ENCODE measurements at regions not wholly inside any gene's neighbourhood (a gene's known extent, or its start where the extent isn't known, plus 50 kb on each side); places are given as distances from the start of the nearest gene placed in this dataset.
"Not testable (repeated sequence)": the region's sequence is repeated elsewhere in the genome, so short reads cannot be mapped to it uniquely, and the experiment has no call there.

- H3K27ac Mint-ChIP-seq (ENCODE audit: unreplicated experiment); H3K9me3 Mint-ChIP-seq (ENCODE audit: unreplicated experiment); H3K36me3 ChIP-seq (ENCODE audit: control insufficient read depth, insufficient read depth, low read length); H3K9me3 ChIP-seq; BruUV-seq (replicated peaks); H3K4me3 ChIP-seq (ENCODE audit: low read depth, low read length); POLR2A ChIA-PET; CTCF ChIA-PET; H3K4me1 ChIP-seq; H3K27me3 ChIP-seq (replicated peaks; ENCODE audit: control insufficient read depth, insufficient read depth, low read length); H3K36me3 Mint-ChIP-seq (ENCODE audit: insufficient read depth, unreplicated experiment); DNase-seq; H3K27me3 Mint-ChIP-seq (ENCODE audit: insufficient read depth, unreplicated experiment); H3K4me1 Mint-ChIP-seq (ENCODE audit: low read depth, unreplicated experiment); H3K4me3 Mint-ChIP-seq (ENCODE audit: unreplicated experiment); intact Hi-C loops (cut with micrococcal nuclease; ENCODE audit: unreplicated experiment): not testable (repeated sequence)
These were observed 356.4 kb upstream of the SPATA31A3 start for GRCh38 chr9:67348562-67349423.

GRCh38 chr9:67348094-67348493 lies 355.7 kb upstream of the SPATA31A3 start:
- CTCF ChIA-PET; H3K27me3 Mint-ChIP-seq (ENCODE audit: insufficient read depth, unreplicated experiment); H3K9me3 Mint-ChIP-seq (ENCODE audit: unreplicated experiment); H3K36me3 Mint-ChIP-seq (ENCODE audit: insufficient read depth, unreplicated experiment); H3K4me1 Mint-ChIP-seq (ENCODE audit: low read depth, unreplicated experiment); H3K4me3 ChIP-seq (ENCODE audit: low read depth, low read length); H3K4me1 ChIP-seq; DNase-seq; BruUV-seq (replicated peaks); intact Hi-C loops (cut with micrococcal nuclease; ENCODE audit: unreplicated experiment); H3K36me3 ChIP-seq (ENCODE audit: control insufficient read depth, insufficient read depth, low read length); H3K4me3 Mint-ChIP-seq (ENCODE audit: unreplicated experiment); H3K27me3 ChIP-seq (replicated peaks; ENCODE audit: control insufficient read depth, insufficient read depth, low read length); H3K27ac Mint-ChIP-seq (ENCODE audit: unreplicated experiment); H3K9me3 ChIP-seq; POLR2A ChIA-PET: not testable (repeated sequence)

GRCh38 chr9:67339216-67339615 lies 346.9 kb upstream of the SPATA31A3 start:
- DNase-seq; H3K27me3 Mint-ChIP-seq (ENCODE audit: insufficient read depth, unreplicated experiment); H3K4me1 Mint-ChIP-seq (ENCODE audit: low read depth, unreplicated experiment); H3K9me3 ChIP-seq; POLR2A ChIA-PET; H3K9me3 Mint-ChIP-seq (ENCODE audit: unreplicated experiment); H3K27me3 ChIP-seq (replicated peaks; ENCODE audit: control insufficient read depth, insufficient read depth, low read length); H3K4me1 ChIP-seq; H3K27ac Mint-ChIP-seq (ENCODE audit: unreplicated experiment); H3K36me3 ChIP-seq (ENCODE audit: control insufficient read depth, insufficient read depth, low read length); BruUV-seq (replicated peaks); H3K4me3 Mint-ChIP-seq (ENCODE audit: unreplicated experiment); H3K36me3 Mint-ChIP-seq (ENCODE audit: insufficient read depth, unreplicated experiment); CTCF ChIA-PET; H3K4me3 ChIP-seq (ENCODE audit: low read depth, low read length); intact Hi-C loops (cut with micrococcal nuclease; ENCODE audit: unreplicated experiment): not testable (repeated sequence)

GRCh38 chr9:67338201-67338600 lies 345.9 kb upstream of the SPATA31A3 start:
- BruUV-seq (replicated peaks), result not testable (repeated sequence)

GRCh38 chr9:67334727-67335572 lies 342.6 kb upstream of the SPATA31A3 start:
- H3K9me3 Mint-ChIP-seq (ENCODE audit: unreplicated experiment); DNase-seq; H3K9me3 ChIP-seq; H3K27ac Mint-ChIP-seq (ENCODE audit: unreplicated experiment); intact Hi-C loops (cut with micrococcal nuclease; ENCODE audit: unreplicated experiment); H3K36me3 ChIP-seq (ENCODE audit: control insufficient read depth, insufficient read depth, low read length); H3K36me3 Mint-ChIP-seq (ENCODE audit: insufficient read depth, unreplicated experiment); H3K27me3 Mint-ChIP-seq (ENCODE audit: insufficient read depth, unreplicated experiment); H3K4me1 Mint-ChIP-seq (ENCODE audit: low read depth, unreplicated experiment); H3K4me3 Mint-ChIP-seq (ENCODE audit: unreplicated experiment); H3K27me3 ChIP-seq (replicated peaks; ENCODE audit: control insufficient read depth, insufficient read depth, low read length); BruUV-seq (replicated peaks); CTCF ChIA-PET; H3K4me1 ChIP-seq; H3K4me3 ChIP-seq (ENCODE audit: low read depth, low read length); POLR2A ChIA-PET: not testable (repeated sequence)

More at GRCh38 chr9:67338201-67338600, 345.9 kb upstream of the SPATA31A3 start:
- H3K27me3 Mint-ChIP-seq (ENCODE audit: insufficient read depth, unreplicated experiment); H3K9me3 ChIP-seq; H3K4me3 Mint-ChIP-seq (ENCODE audit: unreplicated experiment); H3K27ac Mint-ChIP-seq (ENCODE audit: unreplicated experiment); H3K27me3 ChIP-seq (replicated peaks; ENCODE audit: control insufficient read depth, insufficient read depth, low read length); POLR2A ChIA-PET; H3K4me1 ChIP-seq; H3K4me3 ChIP-seq (ENCODE audit: low read depth, low read length); CTCF ChIA-PET; intact Hi-C loops (cut with micrococcal nuclease; ENCODE audit: unreplicated experiment); H3K4me1 Mint-ChIP-seq (ENCODE audit: low read depth, unreplicated experiment); DNase-seq; H3K9me3 Mint-ChIP-seq (ENCODE audit: unreplicated experiment); H3K36me3 ChIP-seq (ENCODE audit: control insufficient read depth, insufficient read depth, low read length); H3K36me3 Mint-ChIP-seq (ENCODE audit: insufficient read depth, unreplicated experiment): not testable (repeated sequence)

GRCh38 chr9:67331634-67332033 lies 339.3 kb upstream of the SPATA31A3 start:
- H3K27ac Mint-ChIP-seq (ENCODE audit: unreplicated experiment); intact Hi-C loops (cut with micrococcal nuclease; ENCODE audit: unreplicated experiment); H3K9me3 ChIP-seq; H3K27me3 Mint-ChIP-seq (ENCODE audit: insufficient read depth, unreplicated experiment); H3K36me3 Mint-ChIP-seq (ENCODE audit: insufficient read depth, unreplicated experiment); H3K27me3 ChIP-seq (replicated peaks; ENCODE audit: control insufficient read depth, insufficient read depth, low read length); H3K4me1 ChIP-seq; POLR2A ChIA-PET; H3K4me3 ChIP-seq (ENCODE audit: low read depth, low read length); H3K4me1 Mint-ChIP-seq (ENCODE audit: low read depth, unreplicated experiment); CTCF ChIA-PET; H3K9me3 Mint-ChIP-seq (ENCODE audit: unreplicated experiment); BruUV-seq (replicated peaks); DNase-seq; H3K36me3 ChIP-seq (ENCODE audit: control insufficient read depth, insufficient read depth, low read length); H3K4me3 Mint-ChIP-seq (ENCODE audit: unreplicated experiment): not testable (repeated sequence)

GRCh38 chr9:67313409-67313808 lies 321.1 kb upstream of the SPATA31A3 start:
- H3K27me3 ChIP-seq (replicated peaks; ENCODE audit: control insufficient read depth, insufficient read depth, low read length); H3K9me3 Mint-ChIP-seq (ENCODE audit: unreplicated experiment); H3K4me1 Mint-ChIP-seq (ENCODE audit: low read depth, unreplicated experiment); H3K9me3 ChIP-seq; POLR2A ChIA-PET; H3K36me3 Mint-ChIP-seq (ENCODE audit: insufficient read depth, unreplicated experiment); H3K36me3 ChIP-seq (ENCODE audit: control insufficient read depth, insufficient read depth, low read length); H3K27ac Mint-ChIP-seq (ENCODE audit: unreplicated experiment); intact Hi-C loops (cut with micrococcal nuclease; ENCODE audit: unreplicated experiment); CTCF ChIA-PET; BruUV-seq (replicated peaks); H3K4me3 ChIP-seq (ENCODE audit: low read depth, low read length); H3K4me3 Mint-ChIP-seq (ENCODE audit: unreplicated experiment); H3K4me1 ChIP-seq; H3K27me3 Mint-ChIP-seq (ENCODE audit: insufficient read depth, unreplicated experiment); DNase-seq: not testable (repeated sequence)

All from Caco-2 (cell line).